ENCODE measurements at regions not wholly inside any gene's neighbourhood (a gene's known extent, or its start where the extent isn't known, plus 50 kb on each side); places are given as distances from the start of the nearest gene placed in this dataset.

- H3K36me3 ChIP-seq (ENCODE audit: control insufficient read depth in 3 of 3, insufficient read depth in 3 of 3, low read length in 3 of 3): no peaks in the 10 kb centered on the region
- H3K9me3 ChIP-seq (ENCODE audit: control insufficient read depth in 3 of 3, low read length in 3 of 3): no peaks in the 10 kb centered on the region
- peaks cover 0 to 14% (median 2%) of the 10 kb centered on the region in 3 donors for H3K27me3 ChIP-seq (ENCODE audit: control insufficient read depth in 3 of 3, insufficient read depth in 3 of 3, low read length in 3 of 3)
- no peaks in the 10 kb centered on the region for H3K4me1 ChIP-seq (ENCODE audit: control insufficient read depth in 3 of 3, insufficient read depth in 3 of 3, low read length in 3 of 3)
- no peak overlapping the region for H3K27ac ChIP-seq (ENCODE audit: low read depth, low read length)
- no peak overlapping the region for H3K4me3 ChIP-seq (ENCODE audit: low read length in 3 of 3)
- no peak overlapping the region for H3K9ac ChIP-seq (ENCODE audit: low read depth in 1 of 3, low read length in 3 of 3)
These were observed 160.7 kb downstream of the TFCP2L1 start for GRCh38 chr2:121124330-121124729.

GRCh38 chr2:121125350-121125749 is 159.7 kb downstream of the TFCP2L1 start:
- no peak overlapping the region for H3K4me3 ChIP-seq (ENCODE audit: low read length in 3 of 3)
- no peaks in the 10 kb centered on the region for H3K4me1 ChIP-seq (ENCODE audit: control insufficient read depth in 3 of 3, insufficient read depth in 3 of 3, low read length in 3 of 3)
- peaks cover 0 to 14% (median 5%) of the 10 kb centered on the region in 3 donors for H3K27me3 ChIP-seq (ENCODE audit: control insufficient read depth in 3 of 3, insufficient read depth in 3 of 3, low read length in 3 of 3)
- H3K9me3 ChIP-seq (ENCODE audit: control insufficient read depth in 3 of 3, low read length in 3 of 3): no peaks in the 10 kb centered on the region
- no peak overlapping the region for H3K9ac ChIP-seq (ENCODE audit: low read depth in 1 of 3, low read length in 3 of 3)
- H3K36me3 ChIP-seq (ENCODE audit: control insufficient read depth in 3 of 3, insufficient read depth in 3 of 3, low read length in 3 of 3): no peaks in the 10 kb centered on the region
- H3K27ac ChIP-seq (ENCODE audit: low read depth, low read length): no peak overlapping the region

DNA sequence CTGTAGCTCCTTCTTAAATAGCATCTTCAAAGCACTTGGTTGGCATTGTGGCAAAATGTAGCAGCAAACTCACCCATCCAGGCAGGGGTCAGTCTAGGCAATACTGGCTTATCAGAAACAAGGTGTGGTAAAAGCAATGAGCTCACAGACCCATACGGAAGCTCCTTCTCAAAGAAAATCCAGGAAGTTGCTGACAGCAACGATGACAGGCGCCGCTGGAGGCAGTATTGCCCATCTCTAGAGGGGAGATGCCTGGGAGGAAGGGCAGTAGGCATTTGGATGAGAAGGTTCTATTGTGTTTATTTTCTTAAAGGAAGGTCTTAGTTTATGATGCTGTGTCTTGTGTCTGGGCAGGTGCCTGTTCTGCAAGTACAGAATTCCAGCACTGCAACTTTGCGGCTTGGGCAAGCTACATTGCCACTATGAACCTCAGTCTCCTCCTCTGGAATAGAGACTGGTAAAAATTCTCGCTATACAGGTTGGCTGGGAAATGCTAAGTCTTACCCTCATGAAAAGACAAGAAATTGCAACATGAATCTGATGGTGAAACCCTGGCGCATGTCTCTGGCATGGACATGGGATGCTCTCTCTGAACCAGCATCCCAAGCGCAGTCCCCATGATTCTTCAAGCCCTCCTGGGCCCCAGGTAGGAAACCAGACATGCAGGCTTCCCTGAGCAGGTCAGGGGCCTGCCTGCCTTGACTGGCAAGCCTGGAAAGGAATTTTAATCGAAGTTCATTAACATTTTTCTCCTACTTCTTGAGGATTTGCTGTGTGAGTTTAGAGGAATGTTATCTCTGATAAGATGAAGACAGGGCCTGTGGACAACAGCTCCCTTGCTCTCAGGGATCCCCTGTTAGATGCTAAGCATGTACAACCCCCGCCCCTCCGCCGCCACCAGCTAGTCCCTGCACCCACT is 156.0 kb downstream of the TFCP2L1 start:
- no peak overlapping the region for H3K9ac ChIP-seq (ENCODE audit: low read depth in 1 of 3, low read length in 3 of 3)
- peaks cover 0 to 9% (median 3%) of the 10 kb centered on the region in 3 donors for H3K27me3 ChIP-seq (ENCODE audit: control insufficient read depth in 3 of 3, insufficient read depth in 3 of 3, low read length in 3 of 3)
- H3K4me1 ChIP-seq (ENCODE audit: control insufficient read depth in 3 of 3, insufficient read depth in 3 of 3, low read length in 3 of 3): no peaks in the 10 kb centered on the region
- no peaks in the 10 kb centered on the region for H3K9me3 ChIP-seq (ENCODE audit: control insufficient read depth in 3 of 3, low read length in 3 of 3)
- H3K4me3 ChIP-seq (ENCODE audit: low read length in 3 of 3): no peak overlapping the region
- H3K27ac ChIP-seq (ENCODE audit: low read depth, low read length): no peak overlapping the region
- no peaks in the 10 kb centered on the region for H3K36me3 ChIP-seq (ENCODE audit: control insufficient read depth in 3 of 3, insufficient read depth in 3 of 3, low read length in 3 of 3)

GRCh38 chr2:121129692-121130091 is 155.3 kb downstream of the TFCP2L1 start:
- Histone ChIP-seq H3K4me3 (ENCODE audit: low read length in 3 of 3) (no peak overlapping the region), H3K4me1 (ENCODE audit: control insufficient read depth in 3 of 3, insufficient read depth in 3 of 3, low read length in 3 of 3) (no peaks in the 10 kb centered on the region), H3K9me3 (ENCODE audit: control insufficient read depth in 3 of 3, low read length in 3 of 3) (no peaks in the 10 kb centered on the region), H3K27me3 (ENCODE audit: control insufficient read depth in 3 of 3, insufficient read depth in 3 of 3, low read length in 3 of 3) (peaks cover 0 to 11% (median under 1%) of the 10 kb centered on the region in 3 donors), H3K36me3 (ENCODE audit: control insufficient read depth in 3 of 3, insufficient read depth in 3 of 3, low read length in 3 of 3) (no peaks in the 10 kb centered on the region), H3K27ac (ENCODE audit: low read depth, low read length) (no peak overlapping the region), H3K9ac (ENCODE audit: low read depth in 1 of 3, low read length in 3 of 3) (no peak overlapping the region)

GRCh38 chr2:121130301-121130850 is 154.6 kb downstream of the TFCP2L1 start:
- Histone ChIP-seq H3K27me3 (ENCODE audit: control insufficient read depth in 3 of 3, insufficient read depth in 3 of 3, low read length in 3 of 3) (peaks cover 0 to 11% (median 0%) of the 10 kb centered on the region in 3 donors), H3K4me3 (ENCODE audit: low read length in 3 of 3) (no peak overlapping the region), H3K9ac (ENCODE audit: low read depth in 1 of 3, low read length in 3 of 3) (no peak overlapping the region), H3K4me1 (ENCODE audit: control insufficient read depth in 3 of 3, insufficient read depth in 3 of 3, low read length in 3 of 3) (no peaks in the 10 kb centered on the region), H3K36me3 (ENCODE audit: control insufficient read depth in 3 of 3, insufficient read depth in 3 of 3, low read length in 3 of 3) (no peaks in the 10 kb centered on the region), H3K27ac (ENCODE audit: low read depth, low read length) (no peak overlapping the region), H3K9me3 (ENCODE audit: control insufficient read depth in 3 of 3, low read length in 3 of 3) (no peaks in the 10 kb centered on the region)

GRCh38 chr2:121131375-121131774 is 153.6 kb downstream of the TFCP2L1 start:
- Histone ChIP-seq H3K4me3 (ENCODE audit: low read length in 3 of 3) (no peak overlapping the region), H3K27me3 (ENCODE audit: control insufficient read depth in 3 of 3, insufficient read depth in 3 of 3, low read length in 3 of 3) (peaks cover 0 to 11% (median 0%) of the 10 kb centered on the region in 3 donors), H3K36me3 (ENCODE audit: control insufficient read depth in 3 of 3, insufficient read depth in 3 of 3, low read length in 3 of 3) (no peaks in the 10 kb centered on the region), H3K4me1 (ENCODE audit: control insufficient read depth in 3 of 3, insufficient read depth in 3 of 3, low read length in 3 of 3) (no peaks in the 10 kb centered on the region), H3K27ac (ENCODE audit: low read depth, low read length) (no peak overlapping the region), H3K9me3 (ENCODE audit: control insufficient read depth in 3 of 3, low read length in 3 of 3) (no peaks in the 10 kb centered on the region), H3K9ac (ENCODE audit: low read depth in 1 of 3, low read length in 3 of 3) (no peak overlapping the region)

DNA sequence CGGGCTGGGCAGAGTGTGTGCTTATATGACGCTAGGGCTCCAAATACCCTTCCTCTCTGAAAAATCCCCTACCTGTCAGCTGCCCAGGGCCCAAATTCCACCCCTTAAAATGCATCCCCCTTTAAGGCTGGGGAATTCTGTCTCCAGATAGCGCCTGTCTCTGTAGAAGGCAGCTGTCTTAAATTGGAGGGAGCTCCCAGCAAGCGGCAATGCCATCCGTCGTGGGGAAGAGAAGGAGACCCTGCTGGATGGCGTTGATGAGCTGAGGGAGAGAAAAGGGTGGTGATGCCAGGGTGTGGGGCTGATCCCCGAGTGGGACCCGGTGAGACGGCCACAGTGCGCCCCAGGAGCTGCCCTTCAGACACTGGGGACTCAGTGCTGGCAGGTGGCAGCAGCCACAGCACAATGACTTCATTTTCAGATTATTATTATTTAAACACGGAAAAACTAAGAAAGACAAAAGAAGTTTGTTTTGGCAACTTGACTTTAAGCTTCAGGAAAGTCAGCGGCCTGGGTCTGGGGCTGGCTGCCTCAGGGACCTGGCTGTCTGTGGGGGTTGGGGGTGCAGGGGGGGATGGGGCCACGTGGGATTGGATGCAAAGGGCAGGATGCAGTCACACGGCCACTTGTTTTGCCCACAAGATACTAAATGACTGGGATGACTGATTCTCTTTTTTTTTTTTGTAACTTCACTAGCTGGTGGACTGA is 152.8 kb downstream of the TFCP2L1 start:
- Histone ChIP-seq H3K27ac (ENCODE audit: low read depth, low read length) (no peak overlapping the region), H3K9ac (ENCODE audit: low read depth in 1 of 3, low read length in 3 of 3) (no peak overlapping the region), H3K36me3 (ENCODE audit: control insufficient read depth in 3 of 3, insufficient read depth in 3 of 3, low read length in 3 of 3) (no peaks in the 10 kb centered on the region), H3K9me3 (ENCODE audit: control insufficient read depth in 3 of 3, low read length in 3 of 3) (no peaks in the 10 kb centered on the region), H3K4me3 (ENCODE audit: low read length in 3 of 3) (no peak overlapping the region), H3K4me1 (ENCODE audit: control insufficient read depth in 3 of 3, insufficient read depth in 3 of 3, low read length in 3 of 3) (no peaks in the 10 kb centered on the region), H3K27me3 (ENCODE audit: control insufficient read depth in 3 of 3, insufficient read depth in 3 of 3, low read length in 3 of 3) (peaks cover 0 to 11% (median 2%) of the 10 kb centered on the region in 3 donors)

DNA sequence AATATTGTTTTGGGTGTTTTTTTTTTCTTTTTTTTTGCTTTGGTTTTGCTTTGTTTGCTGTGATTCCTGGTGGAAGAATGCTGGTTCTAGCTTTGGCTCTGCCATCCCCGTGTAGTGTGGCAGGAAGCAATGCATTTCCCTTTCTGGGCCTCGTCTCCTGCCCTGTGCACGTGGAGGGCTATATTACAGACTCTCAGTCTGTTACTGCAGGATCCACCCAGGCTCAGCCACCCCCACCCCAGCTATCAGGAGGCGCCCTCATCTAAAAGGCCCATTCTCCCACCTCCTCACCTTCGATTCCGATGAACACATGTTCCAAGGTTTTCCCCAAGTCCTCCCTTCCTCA is 152.3 kb downstream of the TFCP2L1 start:
- Histone ChIP-seq H3K9ac (ENCODE audit: low read depth in 1 of 3, low read length in 3 of 3) (no peak overlapping the region), H3K9me3 (ENCODE audit: control insufficient read depth in 3 of 3, low read length in 3 of 3) (no peaks in the 10 kb centered on the region), H3K27ac (ENCODE audit: low read depth, low read length) (no peak overlapping the region), H3K4me1 (ENCODE audit: control insufficient read depth in 3 of 3, insufficient read depth in 3 of 3, low read length in 3 of 3) (no peaks in the 10 kb centered on the region), H3K27me3 (ENCODE audit: control insufficient read depth in 3 of 3, insufficient read depth in 3 of 3, low read length in 3 of 3) (peaks cover 0 to 11% (median 2%) of the 10 kb centered on the region in 3 donors), H3K4me3 (ENCODE audit: low read length in 3 of 3) (no peak overlapping the region), H3K36me3 (ENCODE audit: control insufficient read depth in 3 of 3, insufficient read depth in 3 of 3, low read length in 3 of 3) (no peaks in the 10 kb centered on the region)

DNA sequence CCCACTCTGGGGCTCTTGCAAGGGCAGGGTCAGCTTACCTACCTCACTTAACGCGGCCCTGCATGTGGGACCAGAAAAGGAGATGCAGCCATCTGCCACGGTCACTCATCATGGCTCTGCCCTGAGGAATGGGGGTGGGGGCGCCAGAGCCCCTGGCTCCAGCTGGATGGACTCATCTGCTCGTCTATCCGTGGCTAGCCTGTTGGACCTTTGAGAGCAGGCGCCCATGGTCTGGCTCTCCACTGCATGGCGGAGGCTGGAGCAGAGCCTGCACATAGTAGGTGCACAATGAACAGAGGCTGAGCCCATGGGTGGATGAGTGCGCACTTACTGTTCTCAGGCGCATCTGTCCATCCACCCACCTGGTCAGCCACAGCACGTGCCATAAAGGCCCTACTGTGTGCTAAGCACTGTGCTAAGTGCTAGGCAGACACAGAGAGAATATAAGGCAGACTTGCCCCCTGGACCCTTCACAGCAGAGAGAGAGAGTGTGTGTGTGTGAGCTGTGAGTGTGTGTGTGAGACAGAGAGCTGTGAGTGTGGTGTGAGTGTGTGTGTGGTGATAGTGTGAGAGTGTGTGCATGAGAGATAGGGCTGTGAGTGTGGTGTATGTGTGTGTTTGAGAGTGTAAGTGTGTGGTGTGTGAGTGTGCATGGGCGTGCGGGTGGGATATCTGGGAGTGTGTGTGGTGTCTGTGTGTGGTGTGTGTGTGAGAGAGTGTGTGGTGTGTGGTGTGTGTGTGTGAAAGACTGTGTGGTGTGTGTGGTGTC is 151.3 kb downstream of the TFCP2L1 start:
- Histone ChIP-seq H3K27me3 (ENCODE audit: control insufficient read depth in 3 of 3, insufficient read depth in 3 of 3, low read length in 3 of 3) (peaks cover 0 to 9% (median 2%) of the 10 kb centered on the region in 3 donors), H3K4me3 (ENCODE audit: low read length in 3 of 3) (no peak overlapping the region), H3K36me3 (ENCODE audit: control insufficient read depth in 3 of 3, insufficient read depth in 3 of 3, low read length in 3 of 3) (no peaks in the 10 kb centered on the region), H3K9ac (ENCODE audit: low read depth in 1 of 3, low read length in 3 of 3) (no peak overlapping the region), H3K4me1 (ENCODE audit: control insufficient read depth in 3 of 3, insufficient read depth in 3 of 3, low read length in 3 of 3) (no peaks in the 10 kb centered on the region), H3K9me3 (ENCODE audit: control insufficient read depth in 3 of 3, low read length in 3 of 3) (no peaks in the 10 kb centered on the region), H3K27ac (ENCODE audit: low read depth, low read length) (no peak overlapping the region)

All from skeletal muscle tissue (tissue), 3 donors.